GM18909 (cell line): ENCODE measurements at regions not wholly inside any gene's neighbourhood (a gene's known extent, or its start where the extent isn't known, plus 50 kb on each side); places are given as distances from the start of the nearest gene placed in this dataset.

Experiments
- ATAC-seq: cut with Tn5 transposase; IDR thresholded peaks from one replicate; pipeline ENCODE4 v1.9.1; 2021; ENCODE audit warnings: mild to moderate bottlenecking; ENCODE audit not compliant: unreplicated experiment, poor library complexity

DNA sequence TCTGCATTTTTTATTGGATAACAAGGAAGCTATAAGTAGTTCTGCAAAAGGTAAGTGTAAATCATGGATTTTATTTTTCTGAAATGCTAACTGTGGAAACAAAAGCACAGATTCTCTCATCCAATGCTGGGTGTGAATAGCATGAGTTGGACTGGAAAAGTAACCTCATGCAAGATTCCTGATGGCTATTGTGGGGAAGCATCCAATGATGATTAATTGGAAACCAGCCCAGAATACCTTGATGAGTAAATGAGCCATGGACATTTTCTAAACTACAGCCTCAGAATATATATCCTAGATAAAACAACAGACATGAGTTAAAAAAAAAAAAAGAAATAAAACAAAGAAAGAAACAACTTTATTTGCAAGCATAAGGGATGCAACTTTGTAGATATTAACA lies 934.6 kb downstream of the CCSER2 start:
- no peak for ATAC-seq

- no peak for ATAC-seq
Measured at GRCh38 chr10:85265121-85265520, 936.7 kb downstream of the CCSER2 start.

GRCh38 chr10:85266808-85267207 lies 938.4 kb downstream of the CCSER2 start:
- ATAC-seq = no peak

- ATAC-seq = no peak
Measured at GRCh38 chr10:85280014-85280413, 951.6 kb downstream of the CCSER2 start.

GRCh38 chr10:85284778-85285770 lies 956.7 kb downstream of the CCSER2 start:
- no peak for ATAC-seq

GRCh38 chr10:85293483-85293882 lies 965.1 kb downstream of the CCSER2 start:
- ATAC-seq = no peak

- ATAC-seq = no peak
Measured at GRCh38 chr10:85311613-85312337, 983.4 kb downstream of the CCSER2 start.

- no peak for ATAC-seq
Measured at GRCh38 chr10:85315657-85316056, 987.3 kb downstream of the CCSER2 start.

DNA sequence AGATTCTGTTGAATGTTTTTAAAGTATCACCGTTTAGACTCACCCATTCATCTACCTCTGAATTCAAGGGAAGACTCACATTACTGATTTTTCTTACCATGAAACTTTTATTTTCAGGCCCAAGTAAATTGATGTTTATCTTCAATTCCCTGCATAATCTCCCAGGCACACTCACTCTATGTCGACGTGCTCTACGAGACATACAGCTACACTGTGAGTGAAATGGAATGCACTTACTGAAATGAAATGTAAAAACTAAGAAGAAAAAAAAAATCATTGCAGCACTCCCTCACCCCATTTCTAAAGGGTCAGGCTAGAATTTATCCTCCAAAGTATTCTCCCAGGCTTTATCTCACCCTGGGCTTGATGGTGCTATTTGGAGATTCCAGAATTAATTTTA lies 987.9 kb downstream of the CCSER2 start:
- ATAC-seq = no peak

- ATAC-seq = no peak
Measured at GRCh38 chr10:85317827-85318226, 989.4 kb downstream of the CCSER2 start.

DNA sequence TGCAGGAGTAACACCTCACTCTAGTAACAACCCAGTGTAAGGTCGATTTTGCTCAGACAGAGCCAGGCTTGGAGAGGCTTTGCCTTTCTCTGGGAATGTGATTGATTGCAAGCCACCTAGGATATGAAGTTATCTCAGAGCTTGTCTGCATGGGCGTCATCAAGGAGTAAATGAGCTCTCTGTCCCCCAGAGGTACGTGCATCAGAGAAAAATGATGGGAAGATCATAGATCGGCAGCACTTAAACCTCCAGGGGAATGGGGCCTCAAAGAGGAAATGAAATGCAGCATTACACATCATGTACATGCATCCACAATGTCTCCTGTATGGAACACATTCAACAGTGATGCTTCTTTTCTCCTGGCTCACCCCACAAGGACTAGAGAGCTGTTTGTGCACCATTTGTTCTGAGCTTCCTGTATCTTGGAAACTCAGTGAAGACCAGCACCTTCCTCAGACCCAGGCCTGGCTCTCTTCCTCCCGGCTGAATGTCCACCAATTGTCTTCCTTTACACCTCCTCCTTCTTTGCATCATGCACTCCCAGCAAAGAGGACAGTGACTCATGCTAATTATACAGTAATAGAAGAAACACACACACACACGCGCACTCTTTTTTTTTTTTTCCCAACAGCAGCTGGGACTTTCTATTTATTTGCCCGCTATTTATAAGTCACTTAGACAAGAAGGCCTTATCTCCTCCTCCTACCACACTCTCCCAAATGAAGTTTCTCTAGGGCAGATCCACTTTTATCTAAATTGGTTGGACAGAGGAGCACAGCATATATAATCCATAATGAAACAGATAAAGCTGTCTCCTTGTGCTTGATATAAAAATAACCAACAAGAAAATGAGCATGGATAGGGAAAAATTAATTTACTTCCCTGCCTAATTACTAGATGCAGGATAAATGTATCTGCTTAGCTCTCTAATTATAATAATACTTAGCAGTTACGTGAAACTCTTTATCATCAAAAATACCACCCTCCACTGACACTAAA lies 990.7 kb downstream of the CCSER2 start:
- ATAC-seq = no peak

DNA sequence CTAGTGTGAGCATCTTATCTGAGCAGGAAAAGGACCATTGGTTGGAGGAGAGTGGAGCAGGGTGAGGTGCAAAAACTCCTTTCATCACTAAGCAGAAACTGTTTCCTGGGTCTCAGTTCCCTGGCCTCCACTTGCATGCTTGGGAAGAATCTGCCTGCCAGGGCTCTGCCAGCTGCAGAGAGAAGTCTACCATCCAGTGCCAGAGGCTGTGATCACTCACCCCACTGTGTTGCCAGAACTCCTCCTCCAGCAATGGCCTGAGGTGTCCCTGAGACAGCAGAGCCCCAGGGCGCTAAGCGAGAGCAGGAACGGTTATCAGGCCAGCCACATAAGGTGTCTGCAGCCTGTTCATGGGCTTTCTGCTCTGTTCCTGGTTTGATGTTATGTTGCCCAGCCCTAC lies 991.4 kb downstream of the CCSER2 start:
- no peak for ATAC-seq

DNA sequence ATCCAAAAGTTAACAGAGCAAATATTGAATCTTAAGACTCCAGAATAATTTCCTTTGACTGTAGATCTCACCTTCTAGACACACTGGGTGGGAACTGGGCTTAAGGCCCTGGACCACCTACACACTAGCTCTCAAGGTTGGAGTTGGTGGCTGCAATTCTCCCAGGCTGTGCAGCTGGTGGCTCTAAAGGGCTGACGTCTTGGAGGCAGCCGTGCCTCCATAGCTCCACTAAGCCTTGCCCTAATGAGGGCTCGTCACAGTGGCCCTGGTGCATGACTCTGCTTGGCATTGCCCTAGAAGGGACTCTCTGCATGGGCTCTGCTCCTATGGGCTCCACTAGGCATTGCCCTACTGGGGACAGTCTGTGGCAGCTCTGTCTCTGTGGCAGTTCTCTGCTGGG lies 1005.2 kb downstream of the CCSER2 start:
- ATAC-seq = no peak

DNA sequence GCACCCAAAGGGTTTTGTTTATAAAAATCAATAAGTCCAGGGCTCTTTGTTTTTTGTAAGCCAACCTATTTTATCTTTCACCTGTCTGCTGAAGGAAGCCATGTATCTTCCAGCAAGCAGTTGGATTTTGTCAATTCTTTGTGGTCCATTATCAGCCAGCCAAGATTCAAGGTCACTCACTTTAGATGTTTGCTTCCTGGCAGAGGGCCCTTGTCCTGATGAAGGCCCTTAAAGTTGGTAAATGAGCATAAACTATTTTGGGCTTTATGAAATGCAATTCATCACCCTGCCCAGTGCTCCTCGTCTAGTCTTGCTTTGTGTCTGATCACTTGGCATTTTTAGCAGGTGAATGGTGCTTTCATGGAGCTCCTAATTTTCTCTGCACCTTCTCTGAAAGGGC lies 1004.2 kb downstream of the GRID1 start:
- ATAC-seq = no peak

DNA sequence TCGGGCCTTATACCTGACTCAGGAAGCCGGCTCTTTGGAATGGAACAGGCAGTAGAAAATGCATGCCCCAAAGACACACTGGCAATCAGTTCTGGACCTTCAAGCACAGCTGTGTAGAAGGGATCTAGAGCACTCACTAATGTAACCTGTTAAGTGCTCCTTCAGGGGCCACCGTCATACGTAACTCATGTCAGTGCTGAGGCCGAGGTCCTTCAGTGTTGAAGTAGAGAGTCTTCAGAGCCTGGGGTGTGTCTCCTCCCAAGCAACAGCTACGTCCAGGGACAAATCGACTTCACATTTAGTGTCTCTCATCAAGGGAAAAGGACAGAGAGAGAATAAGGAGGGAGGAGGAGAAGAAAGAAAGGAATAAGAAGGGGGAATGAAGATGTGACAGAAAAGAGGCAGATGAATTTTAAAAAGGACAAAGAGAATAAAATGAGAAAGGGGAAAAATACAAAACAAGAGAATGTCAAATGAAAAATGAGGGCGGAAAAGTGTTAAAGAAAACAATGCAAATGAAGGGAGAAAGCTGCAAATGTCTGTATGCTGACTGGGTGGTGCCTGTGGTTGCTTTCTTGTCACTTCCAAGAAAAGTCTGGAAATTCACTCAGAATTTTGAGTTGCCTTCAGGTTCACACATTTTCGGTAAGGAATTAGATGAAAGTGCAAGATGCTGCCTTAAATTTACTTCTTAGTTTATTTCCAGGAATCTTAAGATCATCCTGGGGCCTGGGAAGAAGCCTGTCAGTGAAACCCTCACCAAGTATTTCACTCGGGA lies 989.4 kb downstream of the GRID1 start:
- no peak for ATAC-seq

- ATAC-seq = no peak
Measured at GRCh38 chr10:85379338-85379737, 987.3 kb downstream of the GRID1 start.

DNA sequence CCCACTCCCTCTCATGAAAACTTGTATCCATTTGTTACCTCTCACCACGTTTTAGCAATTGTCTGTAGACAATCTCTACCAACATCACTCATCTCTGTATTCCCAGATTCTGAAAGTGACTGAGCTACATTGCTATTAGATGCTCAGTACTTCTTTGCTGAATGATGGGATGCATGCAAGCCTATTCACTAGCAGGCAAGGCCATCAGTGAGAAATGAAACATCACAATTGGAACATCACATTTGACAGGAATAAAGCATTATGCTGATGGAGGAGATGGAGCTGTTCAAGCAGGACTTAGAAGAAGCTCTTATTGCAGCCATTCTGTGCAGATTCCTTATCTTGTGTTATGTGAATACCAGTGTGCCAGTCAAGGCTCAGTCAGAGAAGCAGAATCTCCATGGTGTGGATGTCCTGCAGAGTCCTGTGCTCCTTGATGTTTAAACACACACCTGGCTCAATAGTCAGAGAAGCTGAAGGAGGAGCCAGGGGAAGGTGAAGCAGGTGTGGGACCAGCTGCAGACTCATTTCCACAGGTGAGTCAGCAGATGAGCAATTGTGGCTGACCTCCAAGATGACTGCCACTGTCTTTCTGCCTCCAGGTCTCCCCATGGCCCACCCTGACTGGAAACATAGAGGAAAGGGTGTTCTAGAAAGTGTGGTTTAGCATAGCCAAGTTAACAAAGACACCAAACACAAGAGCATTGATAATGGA lies 965.5 kb downstream of the GRID1 start:
- ATAC-seq = no peak

- ATAC-seq = no peak
Measured at GRCh38 chr10:85402541-85402940, 964.1 kb downstream of the GRID1 start.

- no peak for ATAC-seq
Measured at GRCh38 chr10:85407088-85407487, 959.5 kb downstream of the GRID1 start.
